Mesenchymal stem cell (in vitro differentiated cells and primary cell): ENCODE measurements at regions not wholly inside any gene's neighbourhood (a gene's known extent, or its start where the extent isn't known, plus 50 kb on each side); places are given as distances from the start of the nearest gene placed in this dataset.
"Not testable (repeated sequence)": the region's sequence is repeated elsewhere in the genome, so short reads cannot be mapped to it uniquely, and the experiment has no call there.

Experiments
- DNase-seq: peaks from one replicate; pipeline ENCODE4 v3.0.0-alpha.2; 2013
- H2AFZ ChIP-seq: one replicate; pipeline ENCODE4 v1.6.1; 2013; ENCODE audit warnings: low read depth, mild to moderate bottlenecking, control low read depth, inconsistent platforms, low read length, moderate library complexity
- H2AK5ac ChIP-seq: 2 replicates; pipeline ENCODE4 v1.6.1; 2013; ENCODE audit warnings: low read length, moderate library complexity, mild to moderate bottlenecking, inconsistent platforms; ENCODE audit not compliant: severe bottlenecking
- H2BK120ac ChIP-seq: one replicate; pipeline ENCODE4 v1.6.1; 2013; ENCODE audit warnings: low read depth, mild to moderate bottlenecking, inconsistent platforms, low read length, moderate library complexity
- H2BK12ac ChIP-seq, 2 experiments: one replicate each; pipeline ENCODE4 v1.6.1; 2013; ENCODE audit warnings: inconsistent platforms in 2 of 2, low read length in 2 of 2, mild to moderate bottlenecking in 2 of 2, moderate library complexity in 2 of 2, control low read depth in 1 of 2
- H2BK15ac ChIP-seq: one replicate; pipeline ENCODE4 v1.6.1; 2013; ENCODE audit warnings: mild to moderate bottlenecking, low read depth, inconsistent platforms; ENCODE audit not compliant: poor library complexity, severe bottlenecking
- H2BK5ac ChIP-seq: 2 replicates; pipeline ENCODE4 v1.6.1; 2013; ENCODE audit warnings: low read depth, mild to moderate bottlenecking, low read length, control low read depth, inconsistent platforms; ENCODE audit not compliant: poor library complexity, severe bottlenecking
- H3K14ac ChIP-seq, 2 experiments: one replicate each; pipeline ENCODE4 v1.6.1; 2013; ENCODE audit warnings: inconsistent platforms in 2 of 2, low read length in 2 of 2, control low read depth in 1 of 2, mild to moderate bottlenecking in 1 of 2, moderate library complexity in 1 of 2
- H3K18ac ChIP-seq, 2 experiments: one replicate each; pipeline ENCODE4 v1.6.1; 2013; ENCODE audit warnings: inconsistent platforms in 2 of 2, low read length in 2 of 2, control low read depth in 1 of 2, low read depth in 1 of 2, mild to moderate bottlenecking in 1 of 2
- H3K23ac ChIP-seq, 2 experiments: one replicate each; pipeline ENCODE4 v1.6.1; 2013; ENCODE audit warnings: inconsistent platforms in 2 of 2, low read length in 2 of 2, mild to moderate bottlenecking in 2 of 2, moderate library complexity in 2 of 2, control low read depth in 1 of 2
- H3K27ac ChIP-seq: 2 replicates; pipeline ENCODE4 v1.5.1; 2013; ENCODE audit warnings: mild to moderate bottlenecking, moderate library complexity, low read length, control low read depth, inconsistent platforms; ENCODE audit not compliant: poor library complexity, severe bottlenecking
- H3K27me3 ChIP-seq, 2 experiments: 2 replicates each; pipeline versions ENCODE4 v1.6.1 to v1.7.0; 2013; ENCODE audit warnings: low read length in 2 of 2, mild to moderate bottlenecking in 2 of 2, moderate library complexity in 2 of 2, control low read depth in 1 of 2, inconsistent platforms in 1 of 2; ENCODE audit not compliant: control insufficient read depth in 1 of 2, insufficient read depth in 1 of 2
- H3K36me3 ChIP-seq, 2 experiments: 2 replicates each; pipeline versions ENCODE4 v1.6.1 to v1.7.0; 2013; ENCODE audit warnings: low read length in 2 of 2, control low read depth in 1 of 2, inconsistent platforms in 1 of 2, low read depth in 1 of 2, mild to moderate bottlenecking in 1 of 2; ENCODE audit not compliant: insufficient read depth in 2 of 2, control insufficient read depth in 1 of 2
- H3K4ac ChIP-seq, 2 experiments: one replicate each; pipeline ENCODE4 v1.6.1; 2013; ENCODE audit warnings: inconsistent platforms in 2 of 2, low read length in 2 of 2, mild to moderate bottlenecking in 2 of 2, moderate library complexity in 2 of 2, control low read depth in 1 of 2, low read depth in 1 of 2
- H3K4me1 ChIP-seq: 2 replicates; pipeline ENCODE4 v1.6.1; 2013; ENCODE audit warnings: low read depth, low read length, control low read depth; ENCODE audit not compliant: control insufficient read depth, insufficient read depth
- H3K4me2 ChIP-seq: 2 replicates; pipeline ENCODE4 v1.6.1; 2013; ENCODE audit warnings: low read length, mild to moderate bottlenecking, inconsistent platforms; ENCODE audit not compliant: poor library complexity, severe bottlenecking
- H3K4me3 ChIP-seq, 2 experiments: 2 replicates each; pipeline versions ENCODE4 v1.5.1 to v1.7.0; 2013; ENCODE audit warnings: low read length in 2 of 2, mild to moderate bottlenecking in 2 of 2, control low read depth in 1 of 2, low read depth in 1 of 2; ENCODE audit not compliant: insufficient read depth in 1 of 2
- H3K79me1 ChIP-seq: replicated peaks from 2 replicates; pipeline ENCODE4 v1.6.1; 2013; ENCODE audit warnings: mild to moderate bottlenecking, control low read depth, low read length, inconsistent platforms; ENCODE audit not compliant: poor library complexity, severe bottlenecking
- H3K9ac ChIP-seq: 2 replicates; pipeline ENCODE4 v1.7.0; 2013; ENCODE audit warnings: mild to moderate bottlenecking, low read length, moderate library complexity
- H3K9me3 ChIP-seq: 2 replicates; pipeline ENCODE4 v1.7.0; 2013; ENCODE audit warnings: mild to moderate bottlenecking, low read length; ENCODE audit not compliant: control insufficient read depth
- H4K8ac ChIP-seq: one replicate; pipeline ENCODE4 v1.6.1; 2013; ENCODE audit warnings: inconsistent platforms, mild to moderate bottlenecking, low read length, moderate library complexity
- H4K91ac ChIP-seq: one replicate; pipeline ENCODE4 v1.6.1; 2013; ENCODE audit warnings: mild to moderate bottlenecking, low read length, inconsistent platforms
- WGBS: methylation state at CpG from one replicate; pipeline ENCODE4 v1.1.7; 2013; ENCODE audit warnings: mixed read lengths; 5-methylcytosine and 5-hydroxymethylcytosine counted together

DNA sequence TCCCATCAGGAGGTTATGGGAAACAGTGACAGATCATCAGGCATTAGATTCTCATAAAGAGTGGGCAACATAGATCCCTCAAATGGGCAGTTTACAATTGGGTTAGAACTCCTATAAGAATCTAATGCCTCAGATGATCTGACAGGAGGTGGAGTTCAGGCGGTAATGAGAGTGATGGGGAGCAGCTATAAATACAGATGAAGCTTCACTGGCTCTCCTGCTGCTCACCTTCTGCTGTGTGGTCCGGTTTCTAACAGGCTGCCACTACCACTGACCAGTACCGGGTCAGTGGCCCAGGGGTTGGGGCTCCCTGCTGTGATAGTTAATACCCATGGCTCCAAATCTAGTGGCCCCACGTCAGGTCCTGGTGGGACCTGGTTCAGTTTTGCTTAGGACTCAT is 135.7 kb downstream of the OR2B2 start:
- 84% methylated on average over 4 of the region's 4 CpGs for WGBS

GRCh38 chr6:27775796-27776184 is 136.4 kb downstream of the OR2B2 start:
- Histone ChIP-seq H3K4me2 (no peak overlapping the region), H2BK120ac (no peak overlapping the region), H3K9me3 (no peaks in the 10 kb centered on the region), H3K79me1 (no peaks in the 10 kb centered on the region), H3K27me3 (peaks cover 16 to 17% of the 10 kb centered on the region in 2 experiments), H4K8ac (no peak overlapping the region), H3K18ac (no peak overlapping the region), H2BK5ac (no peak overlapping the region), H3K27ac (no peak overlapping the region), H3K9ac (no peak overlapping the region), H3K23ac (no peak overlapping the region), H2BK12ac (no peak overlapping the region), H3K4me1 (peaks cover 2% of the 10 kb centered on the region), H3K36me3 (no peaks in the 10 kb centered on the region), H2AK5ac (no peak overlapping the region), H2AFZ (no peak overlapping the region), H3K14ac (no peak overlapping the region), H3K4me3 (no peak overlapping the region), H4K91ac (no peak overlapping the region), H2BK15ac (no peak overlapping the region), H3K4ac (no peak overlapping the region)
- WGBS: 85% methylated on average over 9 of the region's 9 CpGs
- DNase-seq: no peak

More for the DNA sequence above, 135.7 kb downstream of the OR2B2 start:
- H2BK5ac ChIP-seq: no peak overlapping the region
- H4K8ac ChIP-seq: no peak overlapping the region
- no peaks in the 10 kb centered on the region for H3K9me3 ChIP-seq
- H2AK5ac ChIP-seq: no peak overlapping the region
- H3K27me3 ChIP-seq: peaks cover 14 to 16% of the 10 kb centered on the region in 2 experiments
- peaks cover 2% of the 10 kb centered on the region for H3K4me1 ChIP-seq
- H3K9ac ChIP-seq: no peak overlapping the region
- no peak overlapping the region for H2AFZ ChIP-seq
- H3K79me1 ChIP-seq: no peaks in the 10 kb centered on the region
- no peak overlapping the region for H3K14ac ChIP-seq
- no peaks in the 10 kb centered on the region for H3K36me3 ChIP-seq
- no peak for DNase-seq
- H3K27ac ChIP-seq: no peak overlapping the region
- H3K18ac ChIP-seq: no peak overlapping the region
- no peak overlapping the region for H3K23ac ChIP-seq
- no peak overlapping the region for H2BK15ac ChIP-seq
- no peak overlapping the region for H4K91ac ChIP-seq
- no peak overlapping the region for H3K4ac ChIP-seq
- no peak overlapping the region for H3K4me3 ChIP-seq
- H2BK12ac ChIP-seq: no peak overlapping the region
- H2BK120ac ChIP-seq: no peak overlapping the region
- no peak overlapping the region for H3K4me2 ChIP-seq

DNA sequence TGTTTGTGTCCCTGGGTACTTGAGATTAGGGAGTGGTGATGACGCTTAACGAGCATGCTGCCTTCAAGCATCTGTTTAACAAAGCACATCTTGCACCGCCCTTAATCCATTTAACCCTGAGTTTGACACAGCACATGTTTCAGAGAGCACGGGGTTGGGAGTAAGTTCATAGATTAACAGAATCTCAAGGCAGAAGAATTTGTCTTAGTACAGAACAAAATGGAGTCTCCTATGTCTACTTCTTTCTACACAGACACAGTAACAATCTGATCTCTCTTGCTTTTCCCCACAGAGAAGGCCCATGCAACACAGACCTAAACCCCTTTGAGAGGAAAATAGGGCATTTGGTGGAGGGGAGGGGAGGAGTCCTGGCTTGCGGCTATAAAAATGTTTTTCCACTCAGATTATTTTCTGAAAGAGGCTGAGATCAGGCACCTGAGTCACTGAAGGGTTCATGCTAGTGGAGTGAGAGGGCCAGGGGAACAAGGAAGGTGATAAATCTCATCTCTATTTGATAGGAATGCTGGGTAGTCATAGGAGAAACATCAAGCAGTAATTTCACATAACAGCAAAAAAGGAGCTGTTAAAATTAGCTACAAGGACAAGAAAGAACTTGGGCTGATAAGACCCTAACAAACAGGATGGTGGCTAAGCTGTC is 136.9 kb downstream of the OR2B2 start:
- not testable (repeated sequence) for H3K9ac ChIP-seq, DNase-seq, H2AFZ ChIP-seq, H3K36me3 ChIP-seq, H2BK12ac ChIP-seq, H3K4me3 ChIP-seq, H4K8ac ChIP-seq, H3K4me1 ChIP-seq, H3K23ac ChIP-seq, H3K9me3 ChIP-seq, H2BK15ac ChIP-seq, H3K4ac ChIP-seq, H3K18ac ChIP-seq, H2BK5ac ChIP-seq, H3K27ac ChIP-seq, H2BK120ac ChIP-seq, H3K4me2 ChIP-seq, H3K14ac ChIP-seq, H2AK5ac ChIP-seq, H3K79me1 ChIP-seq, H4K91ac ChIP-seq
- 86% methylated on average over 1 of the region's 5 CpGs for WGBS
- peaks cover 16 to 22% of the 10 kb centered on the region in 2 experiments for H3K27me3 ChIP-seq

DNA sequence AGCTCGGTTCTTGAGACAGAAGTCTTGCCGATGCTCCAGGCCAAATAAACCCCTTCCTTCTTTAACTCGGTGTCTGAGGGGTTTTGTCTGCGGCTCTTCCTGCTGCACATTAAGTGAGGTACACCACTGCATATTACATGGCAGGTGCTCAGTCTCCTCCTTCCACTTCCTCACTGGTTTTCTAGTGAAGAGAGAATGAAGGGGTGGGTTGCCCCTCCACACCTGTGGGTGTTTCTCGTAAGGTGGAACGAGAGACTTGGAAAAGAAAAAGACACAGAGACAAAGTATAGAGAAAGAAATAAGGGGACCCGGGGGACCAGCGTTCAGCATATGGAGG is 138.0 kb downstream of the OR2B2 start:
- not testable (repeated sequence) for DNase-seq, H3K18ac ChIP-seq, H3K4me1 ChIP-seq, H3K4me2 ChIP-seq, H2BK15ac ChIP-seq, H3K36me3 ChIP-seq, H3K9ac ChIP-seq, H3K23ac ChIP-seq, H3K14ac ChIP-seq, H3K9me3 ChIP-seq, H4K91ac ChIP-seq, H2BK120ac ChIP-seq, H2BK5ac ChIP-seq, H4K8ac ChIP-seq, H2BK12ac ChIP-seq, H3K79me1 ChIP-seq, H3K27ac ChIP-seq, H3K4me3 ChIP-seq, H2AFZ ChIP-seq, H3K4ac ChIP-seq, H2AK5ac ChIP-seq
- H3K27me3 ChIP-seq: peaks cover 16 to 27% of the 10 kb centered on the region in 2 experiments
- WGBS: 95% methylated on average over 6 of the region's 8 CpGs
